ENCODE measurements at regions not wholly inside any gene's neighbourhood (a gene's known extent, or its start where the extent isn't known, plus 50 kb on each side); places are given as distances from the start of the nearest gene placed in this dataset.

GRCh38 chr13:39913339-39913738 is 257.9 kb downstream of the COG6 start:
- TF ChIP-seq, protein P1, sequence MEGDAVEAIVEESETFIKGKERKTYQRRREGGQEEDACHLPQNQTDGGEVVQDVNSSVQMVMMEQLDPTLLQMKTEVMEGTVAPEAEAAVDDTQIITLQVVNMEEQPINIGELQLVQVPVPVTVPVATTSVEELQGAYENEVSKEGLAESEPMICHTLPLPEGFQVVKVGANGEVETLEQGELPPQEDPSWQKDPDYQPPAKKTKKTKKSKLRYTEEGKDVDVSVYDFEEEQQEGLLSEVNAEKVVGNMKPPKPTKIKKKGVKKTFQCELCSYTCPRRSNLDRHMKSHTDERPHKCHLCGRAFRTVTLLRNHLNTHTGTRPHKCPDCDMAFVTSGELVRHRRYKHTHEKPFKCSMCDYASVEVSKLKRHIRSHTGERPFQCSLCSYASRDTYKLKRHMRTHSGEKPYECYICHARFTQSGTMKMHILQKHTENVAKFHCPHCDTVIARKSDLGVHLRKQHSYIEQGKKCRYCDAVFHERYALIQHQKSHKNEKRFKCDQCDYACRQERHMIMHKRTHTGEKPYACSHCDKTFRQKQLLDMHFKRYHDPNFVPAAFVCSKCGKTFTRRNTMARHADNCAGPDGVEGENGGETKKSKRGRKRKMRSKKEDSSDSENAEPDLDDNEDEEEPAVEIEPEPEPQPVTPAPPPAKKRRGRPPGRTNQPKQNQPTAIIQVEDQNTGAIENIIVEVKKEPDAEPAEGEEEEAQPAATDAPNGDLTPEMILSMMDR (IDR thresholded peaks at IDR 0.05 in 8 of 11, conservative IDR thresholded peaks at IDR 0.05 in 3 of 11): no peak
- TF ChIP-seq POLR2A (IDR thresholded peaks at IDR 0.05) (no peak), POLR2AphosphoS5 (IDR thresholded peaks at IDR 0.05) (no peak)
